Adrenal gland (tissue), 5 donors: ENCODE measurements at regions not wholly inside any gene's neighbourhood (a gene's known extent, or its start where the extent isn't known, plus 50 kb on each side); places are given as distances from the start of the nearest gene placed in this dataset.

Source experiments
- CTCF ChIP-seq, 6 experiments: fragments of 450-650 bp in 4 of 6; fragments of 200-600 bp in 2 of 6; sonication (generic) in 1 of 6; IDR thresholded peaks; 1 replicate in 5 of 6; 2 replicates in 1 of 6; pipeline versions ENCODE4 v1.5.1 to v1.8.0; 2016 to 2021; ENCODE audit warnings: antibody characterized with exemption in 6 of 6, mild to moderate bottlenecking in 2 of 6, moderate library complexity in 1 of 6
- POLR2A ChIP-seq, 2 donors: fragments of 450-650 bp; IDR thresholded peaks; one replicate each; pipeline ENCODE4 v1.6.1; 2017; ENCODE audit warnings: antibody characterized with exemption in 2 of 2, mild to moderate bottlenecking in 2 of 2, moderate library complexity in 1 of 2
- donor health status: DM: no; HTN: no; CAD: no.

- TF ChIP-seq CTCF (IDR thresholded peaks at IDR 0.05) (peak; percentile 39 to 83 (median 66)), POLR2A (IDR thresholded peaks at IDR 0.05) (no peak)
Measured at GRCh38 chr20:39112178-39112743, 150.1 kb downstream of the DHX35 start.
